H1 (cell line): ENCODE measurements at regions not wholly inside any gene's neighbourhood (a gene's known extent, or its start where the extent isn't known, plus 50 kb on each side); places are given as distances from the start of the nearest gene placed in this dataset.

Experiments
- EP300 ChIP-seq, 2 experiments: IDR thresholded peaks; 1 replicate in 1 of 2; 2 replicates in 1 of 2; pipeline ENCODE4 v1.6.1; 2011 to 2012; ENCODE audit warnings: low read depth in 2 of 2, low read length in 2 of 2, mild to moderate bottlenecking in 2 of 2, borderline replicate concordance in 1 of 2, inconsistent platforms in 1 of 2, moderate library complexity in 1 of 2
- JUND ChIP-seq: IDR thresholded peaks from 2 replicates; pipeline ENCODE4 v1.6.1; 2011; ENCODE audit warnings: mild to moderate bottlenecking, improper control_type of control experiment, low read length
- RAD21 ChIP-seq, 2 experiments: IDR thresholded peaks in 1 of 2; conservative IDR thresholded peaks in 1 of 2; 2 replicates each; pipeline ENCODE4 v1.6.1; 2011; ENCODE audit warnings: low read depth in 2 of 2, low read length in 2 of 2, improper control_type of control experiment in 1 of 2, inconsistent platforms in 1 of 2, mild to moderate bottlenecking in 1 of 2, moderate library complexity in 1 of 2
- SIRT6 ChIP-seq: IDR thresholded peaks from one replicate; pipeline ENCODE4 v1.7.1; 2012; ENCODE audit warnings: low read length, inconsistent platforms
- SP1 ChIP-seq: IDR thresholded peaks from 2 replicates; pipeline ENCODE4 v1.6.1; 2011; ENCODE audit warnings: low read depth, low read length
- TAF1 ChIP-seq: IDR thresholded peaks from 2 replicates; pipeline ENCODE4 v1.6.1; 2011; ENCODE audit warnings: mild to moderate bottlenecking, low read depth, low read length
- USF2 ChIP-seq: IDR thresholded peaks from 2 replicates; pipeline ENCODE4 v1.6.1; 2011; ENCODE audit warnings: low read length, improper control_type of control experiment

GRCh38 chr1:214101828-214102227 lies 114.1 kb downstream of the PROX1 start (continued):
- TF ChIP-seq JUND: no peak
- no peak for TF ChIP-seq TAF1
- no peak for TF ChIP-seq SP1
- TF ChIP-seq SIRT6: no peak
- TF ChIP-seq RAD21 (IDR thresholded peaks at IDR 0.05 in 1 of 2, conservative IDR thresholded peaks at IDR 0.05 in 1 of 2; ENCODE audit: low read depth in 2 of 2, low read length in 2 of 2): no peak
- TF ChIP-seq USF2: no peak
- TF ChIP-seq EP300 (IDR thresholded peaks at IDR 0.05; ENCODE audit: borderline replicate concordance in 1 of 2, low read depth in 2 of 2, low read length in 2 of 2): no peak
